DND-41 (cell line): ENCODE measurements at regions not wholly inside any gene's neighbourhood (a gene's known extent, or its start where the extent isn't known, plus 50 kb on each side); places are given as distances from the start of the nearest gene placed in this dataset.

ENCODE experiments used
- ATAC-seq: fragments of 200-7000 bp; cut with Tn5 transposase; 3 replicates; pipeline ENCODE4 v1.9.1; 2021; ENCODE audit warnings: low read depth; ENCODE audit not compliant: insufficient read depth
- DNase-seq: peaks from one replicate; pipeline ENCODE4 v3.0.0-alpha.2; 2020
- H2AFZ ChIP-seq: 2 replicates; pipeline ENCODE4 v1.6.0; 2012; ENCODE audit warnings: low read depth, low read length
- H3K27ac ChIP-seq: 2 replicates; pipeline ENCODE4 v1.5.1; 2012; ENCODE audit warnings: low read length, inconsistent platforms
- H3K27me3 ChIP-seq: fragments of 200-600 bp; sonication (generic); 2 replicates; pipeline ENCODE4 v1.6.0; 2012; ENCODE audit warnings: low read length, mild to moderate bottlenecking, inconsistent platforms; ENCODE audit not compliant: insufficient read depth, poor library complexity
- H3K36me3 ChIP-seq: 2 replicates; pipeline ENCODE4 v1.5.1; 2012; ENCODE audit warnings: low read length, inconsistent platforms; ENCODE audit not compliant: insufficient read depth
- H3K4me1 ChIP-seq: 2 replicates; pipeline ENCODE4 v1.5.1; 2012; ENCODE audit warnings: mild to moderate bottlenecking, low read length; ENCODE audit not compliant: insufficient read depth
- H3K4me2 ChIP-seq: 2 replicates; pipeline ENCODE4 v1.6.0; 2012; ENCODE audit warnings: mild to moderate bottlenecking, moderate library complexity, low read length, inconsistent platforms; ENCODE audit not compliant: insufficient read depth
- H3K4me3 ChIP-seq, 2 experiments: fragments of 200-600 bp in 1 of 2; shearing (Covaris generic) in 1 of 2; 2 replicates each; pipeline ENCODE4 v1.5.1; 2012 to 2016; ENCODE audit warnings: inconsistent platforms in 2 of 2, low read length in 2 of 2, mild to moderate bottlenecking in 2 of 2, low read depth in 1 of 2, moderate library complexity in 1 of 2
- H3K79me2 ChIP-seq: 2 replicates; pipeline ENCODE4 v1.6.0; 2012; ENCODE audit warnings: low read length, inconsistent platforms; ENCODE audit not compliant: insufficient read depth
- H3K9ac ChIP-seq: 2 replicates; pipeline ENCODE4 v1.6.0; 2012; ENCODE audit warnings: low read depth, mild to moderate bottlenecking, inconsistent platforms, low read length, moderate library complexity
- H3K9me3 ChIP-seq: 2 replicates; pipeline ENCODE4 v1.5.1; 2012; ENCODE audit warnings: low read length, moderate library complexity, mild to moderate bottlenecking, inconsistent platforms; ENCODE audit not compliant: insufficient read depth, severe bottlenecking
- H4K20me1 ChIP-seq: 2 replicates; pipeline ENCODE4 v1.6.0; 2012; ENCODE audit warnings: low read length; ENCODE audit not compliant: insufficient read depth
- EZH2 ChIP-seq: IDR thresholded peaks from 3 replicates; pipeline ENCODE4 v1.6.1; 2012; ENCODE audit warnings: borderline replicate concordance, low read depth, mild to moderate bottlenecking, moderate library complexity, low read length, inconsistent platforms; ENCODE audit not compliant: severe bottlenecking
- TF ChIP-seq, protein P1 (sequence below): IDR thresholded peaks from 2 replicates; pipeline ENCODE4 v1.5.1; 2012; ENCODE audit warnings: borderline replicate concordance, low read length, moderate library complexity, mild to moderate bottlenecking; ENCODE audit not compliant: poor library complexity, severe bottlenecking; ENCODE audit errors: extremely low read depth

DNA sequence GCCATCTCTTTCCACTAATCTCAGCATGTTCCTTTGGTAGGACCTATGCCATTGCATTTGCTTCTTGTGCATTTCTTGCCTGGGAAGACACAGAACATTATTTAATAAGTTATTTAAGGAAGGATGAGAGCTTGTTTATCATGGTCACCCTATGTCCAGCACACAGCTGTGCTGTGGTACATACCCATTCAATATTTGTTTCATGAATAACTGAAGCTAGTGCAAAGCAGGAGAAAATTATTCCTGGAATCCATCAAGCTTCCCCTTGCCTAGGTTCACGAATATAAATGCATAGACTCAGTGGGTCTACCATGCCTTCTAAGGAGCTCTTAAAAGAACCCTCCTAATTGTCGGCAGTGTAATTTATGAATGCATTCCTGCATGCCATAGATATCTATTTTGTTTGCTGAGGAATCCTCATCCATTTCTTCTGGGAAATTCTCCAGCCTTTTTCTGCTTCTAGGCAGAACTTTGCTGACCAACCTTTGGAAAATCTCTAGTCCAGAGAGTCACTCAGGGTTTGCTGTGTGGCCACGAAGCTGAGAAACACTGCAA lies 599.8 kb upstream of the TMEM132C start:
- H3K36me3 ChIP-seq, result no peaks in the 10 kb centered on the region

DNA sequence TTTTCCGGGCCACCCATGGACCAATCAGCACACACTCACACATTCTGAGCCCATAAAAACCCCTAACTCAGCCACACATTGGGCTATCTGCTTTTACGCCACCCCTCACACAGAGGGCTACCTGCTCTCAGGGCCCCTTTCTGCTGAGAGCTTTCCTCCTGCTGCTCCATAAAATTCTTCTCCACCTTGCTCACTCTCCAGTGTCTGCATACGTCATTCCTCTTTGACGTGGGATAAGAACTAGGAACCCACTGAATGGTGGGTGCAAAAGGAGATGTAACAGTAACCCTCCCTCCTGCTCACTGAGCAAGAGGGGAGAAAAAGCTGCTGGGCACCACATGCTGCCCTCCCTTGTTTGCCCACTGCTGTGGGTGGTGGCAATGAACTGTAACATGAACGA lies 596.7 kb upstream of the TMEM132C start:
- H2AFZ ChIP-seq, result no peak overlapping the region
- no peaks in the 10 kb centered on the region for H3K27me3 ChIP-seq
- TF ChIP-seq EZH2, result no peak
- TF ChIP-seq, protein P1, sequence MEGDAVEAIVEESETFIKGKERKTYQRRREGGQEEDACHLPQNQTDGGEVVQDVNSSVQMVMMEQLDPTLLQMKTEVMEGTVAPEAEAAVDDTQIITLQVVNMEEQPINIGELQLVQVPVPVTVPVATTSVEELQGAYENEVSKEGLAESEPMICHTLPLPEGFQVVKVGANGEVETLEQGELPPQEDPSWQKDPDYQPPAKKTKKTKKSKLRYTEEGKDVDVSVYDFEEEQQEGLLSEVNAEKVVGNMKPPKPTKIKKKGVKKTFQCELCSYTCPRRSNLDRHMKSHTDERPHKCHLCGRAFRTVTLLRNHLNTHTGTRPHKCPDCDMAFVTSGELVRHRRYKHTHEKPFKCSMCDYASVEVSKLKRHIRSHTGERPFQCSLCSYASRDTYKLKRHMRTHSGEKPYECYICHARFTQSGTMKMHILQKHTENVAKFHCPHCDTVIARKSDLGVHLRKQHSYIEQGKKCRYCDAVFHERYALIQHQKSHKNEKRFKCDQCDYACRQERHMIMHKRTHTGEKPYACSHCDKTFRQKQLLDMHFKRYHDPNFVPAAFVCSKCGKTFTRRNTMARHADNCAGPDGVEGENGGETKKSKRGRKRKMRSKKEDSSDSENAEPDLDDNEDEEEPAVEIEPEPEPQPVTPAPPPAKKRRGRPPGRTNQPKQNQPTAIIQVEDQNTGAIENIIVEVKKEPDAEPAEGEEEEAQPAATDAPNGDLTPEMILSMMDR, result no peak
- H3K4me3 ChIP-seq, result no peak overlapping the region
- no peaks in the 10 kb centered on the region for H4K20me1 ChIP-seq
- H3K9me3 ChIP-seq, result peaks cover 8% of the 10 kb centered on the region
- H3K4me2 ChIP-seq, result no peak overlapping the region
- H3K9ac ChIP-seq, result no peak overlapping the region
- DNase-seq, result no peak
- H3K79me2 ChIP-seq, result no peaks in the 10 kb centered on the region
- H3K4me1 ChIP-seq, result no peaks in the 10 kb centered on the region
- no peaks in the 10 kb centered on the region for H3K36me3 ChIP-seq
- no peak overlapping the region for H3K27ac ChIP-seq
- no peak for ATAC-seq

More for the DNA sequence above, 599.8 kb upstream of the TMEM132C start:
- DNase-seq, result no peak
- H3K4me1 ChIP-seq, result no peaks in the 10 kb centered on the region
- no peaks in the 10 kb centered on the region for H3K27me3 ChIP-seq
- H3K79me2 ChIP-seq, result no peaks in the 10 kb centered on the region
- no peak overlapping the region for H3K9ac ChIP-seq
- peaks cover 8% of the 10 kb centered on the region for H3K9me3 ChIP-seq
- no peak overlapping the region for H3K27ac ChIP-seq
- TF ChIP-seq, protein P1, result no peak
- no peak for TF ChIP-seq EZH2
- ATAC-seq, result no peak
- H2AFZ ChIP-seq, result no peak overlapping the region
- no peak overlapping the region for H3K4me2 ChIP-seq
- H3K4me3 ChIP-seq, result no peak overlapping the region
- no peaks in the 10 kb centered on the region for H4K20me1 ChIP-seq

DNA sequence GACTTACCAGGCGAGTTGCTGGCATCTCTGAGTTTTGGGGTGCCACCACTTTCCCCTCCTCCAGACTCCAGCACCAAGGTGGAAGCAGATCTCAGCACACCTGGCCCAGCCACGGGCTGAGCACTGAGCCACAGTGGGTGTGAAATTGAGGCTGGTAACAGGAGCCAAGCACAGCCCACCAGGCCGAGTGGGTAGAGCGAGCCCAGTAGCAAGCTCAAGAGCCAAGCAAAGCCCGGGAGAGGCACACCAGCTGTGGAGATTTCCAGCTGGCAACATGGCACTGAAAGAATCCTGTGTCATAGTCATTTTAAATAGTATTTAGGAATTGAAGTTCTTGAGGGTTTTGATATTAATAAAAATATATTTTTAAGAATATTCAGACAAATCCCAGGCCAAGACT lies 596.2 kb upstream of the TMEM132C start:
- Histone ChIP-seq H3K27me3 (no peaks in the 10 kb centered on the region), H3K9ac (no peak overlapping the region), H3K9me3 (peaks cover 8% of the 10 kb centered on the region), H3K36me3 (no peaks in the 10 kb centered on the region), H3K4me3 (no peak overlapping the region), H4K20me1 (no peaks in the 10 kb centered on the region), H3K4me1 (no peaks in the 10 kb centered on the region), H2AFZ (no peak overlapping the region), H3K79me2 (no peaks in the 10 kb centered on the region), H3K27ac (no peak overlapping the region), H3K4me2 (no peak overlapping the region)
- no peak for TF ChIP-seq EZH2
- DNase-seq (no peak), ATAC-seq (no peak)

DNA sequence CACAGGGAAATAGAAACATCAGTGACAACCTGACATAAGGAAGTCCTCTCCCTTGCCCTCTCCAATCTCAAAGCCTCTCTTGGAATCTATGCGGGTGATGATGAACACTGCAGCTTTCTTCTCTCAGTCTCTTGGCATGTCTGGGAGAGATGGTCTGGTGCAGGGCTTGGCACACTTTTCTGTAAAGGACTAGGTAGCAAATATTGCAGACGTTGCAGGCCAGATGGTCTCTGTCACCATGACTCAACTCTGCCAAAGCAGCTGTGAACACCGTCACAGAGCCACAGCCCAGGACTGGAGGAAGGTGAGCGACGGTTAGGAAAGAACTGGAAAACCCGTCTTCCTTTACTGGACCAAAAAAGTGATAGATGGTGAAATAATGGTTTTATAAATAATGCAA lies 591.0 kb upstream of the TMEM132C start:
- Histone ChIP-seq H3K36me3 (no peaks in the 10 kb centered on the region), H3K4me3 (no peak overlapping the region), H3K27ac (no peak overlapping the region)

More for the DNA sequence above, 591.0 kb upstream of the TMEM132C start:
- Histone ChIP-seq H3K4me2 (no peak overlapping the region), H4K20me1 (no peaks in the 10 kb centered on the region), H3K9ac (no peak overlapping the region), H3K79me2 (no peaks in the 10 kb centered on the region), H3K27me3 (no peaks in the 10 kb centered on the region), H3K9me3 (no peaks in the 10 kb centered on the region), H2AFZ (no peak overlapping the region), H3K4me1 (no peaks in the 10 kb centered on the region)
- no peak for TF ChIP-seq EZH2
- TF ChIP-seq, protein P1, result no peak
- ATAC-seq, result no peak
- DNase-seq, result no peak
